ENCODE measurements at regions not wholly inside any gene's neighbourhood (a gene's known extent, or its start where the extent isn't known, plus 50 kb on each side); places are given as distances from the start of the nearest gene placed in this dataset.

GRCh38 chr14:81849714-81850113 lies 316.1 kb upstream of the SEL1L start:
- TF ChIP-seq EZH2phosphoT487 (IDR thresholded peaks at IDR 0.05; ENCODE audit: low read depth, severe bottlenecking, unreplicated experiment) = no peak
- TF ChIP-seq CTCF (IDR thresholded peaks at IDR 0.05; ENCODE audit: poor library complexity) = no peak
